ENCODE measurements at regions not wholly inside any gene's neighbourhood (a gene's known extent, or its start where the extent isn't known, plus 50 kb on each side); places are given as distances from the start of the nearest gene placed in this dataset.
"Not testable (repeated sequence)": the region's sequence is repeated elsewhere in the genome, so short reads cannot be mapped to it uniquely, and the experiment has no call there.

DNA sequence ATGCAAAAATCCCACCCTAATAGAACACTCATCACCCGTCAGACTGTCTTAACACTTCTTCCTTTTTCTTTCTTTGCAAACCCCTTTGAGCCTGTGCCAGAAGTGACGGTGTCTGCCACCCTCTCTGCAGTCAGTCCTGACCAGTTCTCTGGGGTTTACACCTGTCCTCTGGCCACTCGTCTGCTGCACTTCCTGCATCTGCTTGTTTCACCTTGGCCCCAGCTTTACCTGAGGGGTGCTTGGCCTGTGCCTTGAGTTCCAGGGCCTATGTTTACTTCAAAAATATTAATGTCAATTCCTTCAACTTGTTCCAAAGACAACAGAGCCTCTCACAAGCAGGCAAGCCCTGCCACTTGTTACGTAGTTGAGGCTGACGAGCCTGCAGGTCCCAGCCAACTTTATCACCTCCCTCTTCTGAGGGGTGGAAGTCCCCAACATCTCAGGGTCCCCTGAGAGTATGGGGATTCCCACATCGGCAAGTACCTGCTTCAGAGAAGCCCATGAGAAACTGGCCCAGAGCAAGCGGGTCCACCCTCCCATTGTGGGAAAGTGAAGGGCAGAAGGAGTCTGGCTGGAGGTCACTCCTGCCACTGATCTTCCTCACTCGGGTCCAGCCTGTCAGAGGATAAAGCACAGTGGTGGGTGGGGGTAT, 205.4 kb downstream of the DAD1 start:
- DNase-seq: no peak

GRCh38 chr14:22382955-22383354, 206.1 kb downstream of the DAD1 start:
- no peak for DNase-seq

GRCh38 chr14:22382395-22382794, 206.6 kb downstream of the DAD1 start:
- DNase-seq: no peak

DNA sequence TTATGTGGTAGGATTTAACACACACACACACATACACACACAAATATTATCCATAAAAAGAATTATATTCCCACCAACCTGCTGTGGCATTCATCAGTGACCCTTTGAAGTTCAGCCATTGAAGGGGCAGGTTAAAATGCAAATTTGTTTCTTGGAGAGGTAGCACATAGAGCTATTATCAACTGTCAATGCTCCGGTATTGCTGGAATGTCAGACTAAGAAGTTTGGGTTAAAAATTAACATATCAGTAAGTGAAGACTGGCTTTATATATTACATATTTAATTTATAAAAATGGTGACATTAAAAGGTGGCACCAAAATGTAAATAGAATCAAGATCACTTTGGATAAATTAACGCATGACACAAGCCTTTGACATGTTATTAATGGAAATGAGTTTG, 207.3 kb downstream of the DAD1 start:
- DNase-seq: no peak

- DNase-seq: no peak
These were observed 207.6 kb downstream of the DAD1 start for GRCh38 chr14:22381408-22381760.

DNA sequence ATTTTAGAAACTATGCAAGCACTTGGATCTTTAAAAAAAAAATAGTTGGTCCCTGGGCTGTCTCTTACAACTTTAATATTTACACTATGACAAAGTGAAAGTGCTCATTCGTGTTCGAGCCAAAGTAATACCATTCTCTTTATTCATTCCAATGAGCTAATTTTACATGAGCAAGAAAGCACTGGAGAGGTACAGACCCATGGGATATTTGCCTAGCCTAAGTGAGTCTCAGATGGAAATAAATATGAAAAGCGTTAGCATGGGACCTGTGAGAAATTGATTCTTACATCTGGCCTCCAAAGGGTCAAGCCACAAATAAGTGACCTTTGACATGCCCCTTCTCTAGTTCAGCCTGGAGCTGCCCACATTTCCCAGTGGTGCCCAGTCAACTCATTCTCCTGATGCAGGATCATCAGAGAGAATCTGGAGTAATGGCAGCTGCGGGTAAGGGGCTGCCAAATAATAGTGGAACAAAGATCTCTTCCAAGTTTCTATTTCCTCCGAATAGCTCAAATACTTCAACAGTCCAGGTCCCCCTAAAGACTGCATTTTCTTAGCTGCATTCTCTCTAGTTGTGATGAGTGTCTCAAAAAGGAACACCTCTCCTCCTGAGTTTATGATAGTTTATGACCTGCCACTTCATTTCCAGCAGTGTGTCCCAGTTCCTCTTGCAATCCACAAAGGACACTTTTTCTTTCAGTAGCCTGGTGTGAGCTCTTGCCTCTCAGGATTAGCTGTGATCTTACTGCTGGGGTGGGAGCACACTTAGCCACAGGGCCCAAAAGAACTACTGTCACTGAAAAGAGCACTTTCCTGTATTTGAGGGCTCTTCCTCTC, 208.2 kb downstream of the DAD1 start:
- DNase-seq: no peak

- no peak for DNase-seq
These were observed 209.3 kb downstream of the DAD1 start for GRCh38 chr14:22379727-22380126.

- no peak for DNase-seq
These were observed 210.8 kb downstream of the DAD1 start for GRCh38 chr14:22378181-22378580.

GRCh38 chr14:22375321-22375930, 213.6 kb downstream of the DAD1 start:
- no peak for DNase-seq

- DNase-seq: no peak
These were observed 218.8 kb downstream of the DAD1 start for GRCh38 chr14:22370084-22370847.

- no peak for DNase-seq
These were observed 230.3 kb downstream of the DAD1 start for GRCh38 chr14:22358726-22359125.

DNA sequence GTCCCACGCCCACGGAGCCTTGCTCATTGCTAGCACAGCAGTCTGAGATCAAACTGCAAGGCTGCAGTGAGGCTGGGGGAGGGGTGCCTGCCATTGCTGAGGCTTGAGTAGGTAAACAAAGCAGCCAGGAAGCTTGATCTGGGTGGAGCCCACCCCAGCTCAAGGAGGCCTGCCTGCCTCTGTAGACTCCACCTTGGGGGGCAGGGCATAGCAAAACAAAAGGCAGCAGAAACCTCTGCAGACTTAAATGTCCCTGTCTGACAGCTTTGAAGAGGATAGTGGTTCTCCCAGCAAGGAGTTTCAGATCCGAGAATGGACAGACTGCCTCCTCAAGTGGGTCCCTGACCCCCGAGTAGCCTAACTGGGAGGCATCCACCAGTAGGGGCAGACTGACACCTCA, 239.7 kb downstream of the DAD1 start:
- not testable (repeated sequence) for DNase-seq

GRCh38 chr14:22344673-22345072, 244.4 kb downstream of the DAD1 start:
- DNase-seq: no peak

- not testable (repeated sequence) for DNase-seq
These were observed 244.8 kb downstream of the DAD1 start for GRCh38 chr14:22344209-22344608.

DNA sequence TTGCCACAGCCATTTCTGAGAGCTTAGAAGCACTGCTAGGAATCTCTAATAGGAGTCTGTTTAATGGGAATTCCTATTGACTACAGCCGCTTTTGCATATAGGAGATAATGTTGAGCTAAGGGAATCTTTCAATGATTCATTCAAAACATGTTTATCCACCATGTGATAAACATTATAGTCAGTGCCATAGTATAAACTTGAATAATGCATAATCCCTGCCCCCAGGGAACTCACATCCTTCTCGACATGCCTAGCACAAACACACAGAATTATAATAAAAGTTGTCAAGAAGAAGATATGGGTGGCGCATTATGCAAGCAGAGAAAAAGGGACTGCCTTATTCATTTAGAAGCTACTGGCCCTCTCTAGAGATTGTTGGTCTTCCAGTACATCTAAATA, 248.0 kb downstream of the DAD1 start:
- no peak for DNase-seq

GRCh38 chr14:22338917-22339715, 249.9 kb downstream of the DAD1 start:
- DNase-seq: no peak

- no peak for DNase-seq
These were observed 250.6 kb downstream of the DAD1 start for GRCh38 chr14:22338381-22338780.

DNA sequence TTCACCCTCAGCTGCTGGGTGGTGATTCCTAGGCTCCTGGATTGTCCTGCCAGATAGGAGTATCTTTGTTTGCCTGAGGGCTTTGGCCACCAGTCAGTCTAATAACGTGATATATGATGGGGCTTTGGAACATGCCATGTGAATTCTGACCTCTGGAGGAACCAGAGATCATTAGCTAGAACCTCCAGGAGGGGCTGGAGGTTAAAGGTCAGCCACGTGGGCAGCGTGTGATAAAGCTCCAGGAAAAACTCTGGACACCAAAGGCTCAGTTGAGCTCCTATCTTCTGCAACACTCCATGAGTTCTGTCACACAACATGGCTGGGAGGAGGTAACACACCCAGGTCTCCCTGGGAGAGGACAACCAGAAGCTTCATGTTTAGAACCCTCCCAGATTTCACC, 251.1 kb downstream of the DAD1 start:
- DNase-seq: no peak

DNA sequence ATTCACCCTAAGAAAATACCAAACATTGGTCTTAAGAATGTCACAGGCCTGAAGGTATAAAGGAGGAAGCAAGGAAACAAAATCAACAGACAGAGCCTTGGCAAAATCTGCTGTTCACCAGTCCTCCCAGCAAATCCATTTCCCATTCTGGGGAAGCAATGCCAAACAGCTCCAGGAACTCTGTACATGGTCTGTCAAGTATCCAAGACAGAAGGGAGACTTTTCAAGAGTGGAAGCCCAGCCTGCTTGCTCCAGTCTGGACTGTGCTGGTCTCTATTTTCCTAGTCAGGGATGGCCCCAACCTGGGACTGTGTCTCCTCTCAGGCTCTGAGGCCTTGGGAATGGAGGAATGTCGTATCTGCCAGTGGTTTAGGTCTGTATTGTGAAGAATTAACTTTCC, 251.5 kb downstream of the DAD1 start:
- no peak for DNase-seq

- DNase-seq: no peak
These were observed 253.0 kb downstream of the DAD1 start for GRCh38 chr14:22336031-22336430.

- DNase-seq: no peak
These were observed 254.4 kb downstream of the DAD1 start for GRCh38 chr14:22334627-22335026.

- DNase-seq: no peak
These were observed 254.8 kb downstream of the DAD1 start for GRCh38 chr14:22334275-22334577.

Data from stimulated activated CD4-positive, alpha-beta T cell treated with anti-CD3 and anti-CD28 coated beads, Interleukin-4, amount 100 ng/mL, for 4 hours (primary cell).